Effector memory CD8-positive, alpha-beta T cell (primary cell): ENCODE measurements at regions not wholly inside any gene's neighbourhood (a gene's known extent, or its start where the extent isn't known, plus 50 kb on each side); places are given as distances from the start of the nearest gene placed in this dataset.

Experiments used
- ATAC-seq: fragments of 150-1000 bp; cut with Tn5 transposase; replicated peaks from 2 replicates; pipeline ENCODE4 v1.10.0; 2021; ENCODE audit warnings: mild to moderate bottlenecking, moderate library complexity
- DNase-seq, 3 experiments: peaks; one replicate each; pipeline ENCODE4 v3.0.0; 2021
- H3K27ac Mint-ChIP-seq, 2 donors: one replicate each; pipeline ENCODE4 v1.8.0; 2022; ENCODE audit warnings: mild to moderate bottlenecking in 2 of 2, mixed read lengths in 2 of 2, moderate library complexity in 2 of 2
- H3K27me3 Mint-ChIP-seq, 2 donors: one replicate each; pipeline ENCODE4 v1.8.0; 2022; ENCODE audit warnings: mixed read lengths in 2 of 2
- H3K36me3 Mint-ChIP-seq: one replicate; pipeline ENCODE4 v1.8.0; 2022; ENCODE audit warnings: mild to moderate bottlenecking, moderate library complexity, mixed read lengths; ENCODE audit not compliant: insufficient read depth
- H3K4me1 Mint-ChIP-seq, 2 donors: one replicate each; pipeline ENCODE4 v1.8.0; 2022; ENCODE audit warnings: low read depth in 2 of 2, mixed read lengths in 2 of 2
- H3K4me3 Mint-ChIP-seq, 2 donors: one replicate each; pipeline ENCODE4 v1.8.0; 2022; ENCODE audit warnings: mild to moderate bottlenecking in 2 of 2, mixed read lengths in 2 of 2, moderate library complexity in 2 of 2
- H3K9me3 Mint-ChIP-seq, 2 donors: one replicate each; pipeline ENCODE4 v1.8.0; 2022; ENCODE audit warnings: mixed read lengths in 2 of 2

DNA sequence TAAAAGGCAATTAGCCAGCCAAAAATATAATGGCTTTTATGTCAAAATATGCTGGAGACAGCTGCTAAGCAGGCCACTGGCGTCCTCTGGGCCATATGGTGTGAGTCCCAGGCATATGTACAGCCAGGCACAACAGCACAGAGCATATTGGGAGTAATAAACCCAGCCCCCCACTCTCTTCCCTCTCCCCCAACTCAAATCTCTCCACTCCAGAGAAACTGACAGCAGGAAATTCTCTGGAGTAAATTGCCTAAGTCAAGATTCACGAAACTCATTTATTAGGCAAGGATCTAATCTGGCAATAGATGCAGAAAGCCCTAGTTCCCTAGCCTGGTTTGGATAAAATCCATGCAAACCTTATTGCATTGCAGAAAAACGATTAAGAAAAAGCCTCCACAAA, 147.9 kb upstream of the SEL1L start:
- Mint-ChIP-seq H3K27me3 (peaks cover 8 to 14% of the 10 kb centered on the region in 2 donors), H3K36me3 (no peaks in the 10 kb centered on the region), H3K9me3 (peaks cover 0 to 4% of the 10 kb centered on the region in 2 donors), H3K4me3 (no peak overlapping the region), H3K27ac (no peak overlapping the region), H3K4me1 (no peaks in the 10 kb centered on the region)
- DNase-seq (no peak), ATAC-seq (no peak)

DNA sequence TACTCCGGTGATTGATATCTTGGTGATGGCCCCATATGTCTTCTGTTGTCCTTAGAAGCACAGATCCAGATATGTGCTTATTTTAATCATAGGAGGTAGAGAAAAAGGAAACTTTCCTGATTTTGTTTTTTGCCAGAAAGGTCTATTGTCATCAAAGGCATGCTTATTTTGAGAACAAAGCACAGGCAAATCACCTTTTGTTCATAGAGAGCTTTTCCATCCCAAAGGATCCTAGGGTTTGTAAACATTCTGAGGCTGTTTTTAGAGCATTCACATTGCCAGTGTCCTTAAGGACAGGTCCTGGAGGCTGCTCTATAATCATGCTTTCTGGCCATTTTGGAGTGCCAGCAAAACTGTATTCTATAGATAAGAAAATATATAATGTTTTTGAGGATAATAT, 148.5 kb upstream of the SEL1L start:
- Mint-ChIP-seq H3K27me3 (peaks cover 8 to 14% of the 10 kb centered on the region in 2 donors), H3K4me1 (no peaks in the 10 kb centered on the region), H3K9me3 (peaks cover 0 to 4% of the 10 kb centered on the region in 2 donors), H3K27ac (no peak overlapping the region), H3K4me3 (no peak overlapping the region), H3K36me3 (no peaks in the 10 kb centered on the region)
- ATAC-seq (no peak), DNase-seq (no peak)

DNA sequence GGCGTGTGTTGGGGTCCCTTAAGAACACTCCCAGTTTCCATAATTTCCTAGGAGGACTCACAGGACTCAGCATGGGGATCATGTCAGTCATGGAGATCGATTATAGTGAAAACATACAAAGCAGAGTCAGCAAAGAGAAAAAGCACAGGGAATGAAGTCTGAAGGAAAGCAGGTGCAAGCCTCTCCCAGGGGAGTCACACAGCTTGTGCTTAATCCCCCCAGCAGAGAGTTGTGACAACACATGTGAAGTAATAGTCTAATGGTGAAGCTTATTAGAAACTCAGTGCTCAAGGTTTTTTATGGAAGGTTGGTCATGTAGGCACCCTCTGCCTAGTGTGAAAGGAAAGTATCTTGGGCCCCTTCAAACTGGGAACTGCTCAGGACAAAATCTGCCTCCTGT, 149.0 kb upstream of the SEL1L start:
- Mint-ChIP-seq H3K27ac (no peak overlapping the region), H3K4me1 (no peaks in the 10 kb centered on the region), H3K27me3 (peaks cover 8 to 14% of the 10 kb centered on the region in 2 donors), H3K4me3 (no peak overlapping the region), H3K36me3 (no peaks in the 10 kb centered on the region), H3K9me3 (peaks cover 0 to 4% of the 10 kb centered on the region in 2 donors)
- ATAC-seq (no peak), DNase-seq (no peak)

DNA sequence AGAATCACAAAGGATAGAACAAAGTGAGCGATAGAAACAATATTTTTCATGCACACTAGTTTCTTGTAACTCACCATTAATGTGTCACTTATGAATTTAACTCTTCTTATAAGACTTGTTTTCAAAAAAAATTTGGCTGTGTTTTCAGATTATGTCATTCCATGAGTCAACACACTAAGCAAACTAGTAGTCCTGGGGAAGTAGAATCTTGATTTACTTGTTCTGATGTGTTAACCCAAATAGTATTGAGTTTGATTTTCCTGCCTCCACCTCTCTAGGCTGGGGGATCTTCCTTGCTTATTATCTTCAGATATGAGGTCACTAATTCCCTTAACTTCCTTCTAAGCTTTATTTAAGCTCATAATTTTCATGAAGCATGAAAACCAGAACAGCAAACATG, 151.0 kb upstream of the SEL1L start:
- no peak overlapping the region for H3K4me3 Mint-ChIP-seq
- H3K27me3 Mint-ChIP-seq: peaks cover 8 to 14% of the 10 kb centered on the region in 2 donors
- no peaks in the 10 kb centered on the region for H3K4me1 Mint-ChIP-seq
- ATAC-seq (no peak), DNase-seq (no peak)
- no peak overlapping the region for H3K27ac Mint-ChIP-seq
- H3K36me3 Mint-ChIP-seq: no peaks in the 10 kb centered on the region
- peaks cover 0 to 1% of the 10 kb centered on the region in 2 donors for H3K9me3 Mint-ChIP-seq

DNA sequence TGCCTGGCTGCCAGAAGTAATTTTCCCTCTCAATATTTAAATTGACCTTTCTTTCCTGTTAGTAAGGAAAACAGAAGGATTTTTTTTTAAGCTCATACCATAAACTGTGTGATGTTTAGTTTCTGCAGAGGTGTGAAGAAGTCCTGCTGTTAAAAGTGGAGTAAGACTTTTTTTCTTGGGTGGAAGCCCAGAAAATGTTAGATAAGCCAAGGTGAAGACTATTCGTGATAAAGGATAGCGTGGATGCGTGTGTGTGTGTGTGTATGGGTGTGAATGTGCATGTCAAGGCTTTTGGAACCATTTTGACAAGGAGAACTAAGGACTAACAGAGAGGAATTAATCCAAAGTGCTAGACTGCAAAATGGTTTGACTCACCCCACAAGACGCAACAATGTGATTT, 152.9 kb upstream of the SEL1L start:
- Mint-ChIP-seq H3K27ac (no peak overlapping the region), H3K9me3 (no peaks in the 10 kb centered on the region), H3K36me3 (no peaks in the 10 kb centered on the region)

DNA sequence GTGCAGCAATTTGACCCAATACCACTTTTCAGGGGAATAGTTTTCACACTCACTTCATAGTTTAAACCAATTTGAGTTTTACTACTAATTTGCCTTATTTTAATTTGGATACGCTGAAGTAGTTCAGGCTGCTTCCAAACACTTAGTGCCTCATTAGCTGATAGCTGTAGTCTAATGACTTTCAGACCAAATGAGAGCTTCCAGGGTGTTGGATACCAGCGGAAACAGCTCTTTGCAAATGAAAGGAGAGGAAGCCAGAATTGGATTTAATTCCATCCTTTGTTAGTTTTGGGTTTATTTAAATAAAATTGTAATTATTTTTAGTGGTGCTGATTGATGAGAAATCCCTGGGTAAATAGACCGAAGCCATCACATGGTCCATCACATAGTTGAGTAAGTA, 158.3 kb upstream of the SEL1L start:
- H3K9me3 Mint-ChIP-seq: no peaks in the 10 kb centered on the region
- no peak overlapping the region for H3K27ac Mint-ChIP-seq
- H3K27me3 Mint-ChIP-seq: no peaks in the 10 kb centered on the region
- no peaks in the 10 kb centered on the region for H3K4me1 Mint-ChIP-seq
- no peak for ATAC-seq
- H3K4me3 Mint-ChIP-seq: no peak overlapping the region
- no peak for DNase-seq
- no peaks in the 10 kb centered on the region for H3K36me3 Mint-ChIP-seq

More for the DNA sequence above, 152.9 kb upstream of the SEL1L start:
- DNase-seq (no peak), ATAC-seq (no peak)
- H3K27me3 Mint-ChIP-seq: peaks cover 5 to 6% of the 10 kb centered on the region in 2 donors
- H3K4me1 Mint-ChIP-seq: no peaks in the 10 kb centered on the region
- no peak overlapping the region for H3K4me3 Mint-ChIP-seq

DNA sequence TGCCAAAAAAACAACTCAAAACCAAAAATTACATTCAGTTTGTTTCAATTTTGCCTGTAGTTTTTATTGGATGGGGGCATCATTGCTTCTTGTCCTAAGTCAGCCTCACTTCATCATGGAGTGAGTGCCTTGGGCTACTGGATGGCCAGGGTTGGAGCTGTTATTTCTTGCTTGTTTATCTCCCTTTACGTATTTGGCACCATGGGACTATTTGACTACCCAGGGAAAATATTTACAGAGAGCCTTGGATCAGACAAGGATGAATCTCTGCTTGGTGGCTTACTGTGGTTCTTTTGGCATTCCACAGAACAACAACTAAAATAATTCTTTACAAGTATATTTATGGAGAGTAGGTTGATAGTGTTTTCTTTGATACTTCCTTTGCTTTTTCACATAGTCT, 160.8 kb upstream of the SEL1L start:
- no peaks in the 10 kb centered on the region for H3K36me3 Mint-ChIP-seq
- ATAC-seq (no peak), DNase-seq (no peak)
- H3K4me1 Mint-ChIP-seq: no peaks in the 10 kb centered on the region
- H3K4me3 Mint-ChIP-seq: no peak overlapping the region
- no peaks in the 10 kb centered on the region for H3K27me3 Mint-ChIP-seq
- no peak overlapping the region for H3K27ac Mint-ChIP-seq
- H3K9me3 Mint-ChIP-seq: no peaks in the 10 kb centered on the region

DNA sequence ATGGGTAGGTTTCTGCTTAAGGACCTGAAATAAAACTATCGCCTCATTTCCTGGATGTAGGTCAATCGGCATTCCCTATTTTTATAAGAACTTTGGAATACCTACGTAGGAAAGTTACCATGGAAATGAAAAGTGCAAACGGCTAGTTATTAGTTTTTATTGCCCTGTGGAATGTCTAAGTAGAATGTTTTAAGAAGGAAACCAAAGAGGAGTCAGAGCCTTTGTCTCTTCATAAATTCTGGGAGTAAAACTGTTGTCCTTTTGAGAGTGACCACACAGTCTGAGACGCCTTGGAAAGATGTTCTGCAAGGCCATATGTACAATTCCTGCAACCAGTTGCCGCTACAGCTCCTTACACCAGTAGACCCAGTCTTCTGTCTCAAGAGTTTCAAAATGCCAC, 176.0 kb upstream of the SEL1L start:
- no peak overlapping the region for H3K27ac Mint-ChIP-seq
- H3K4me1 Mint-ChIP-seq: no peaks in the 10 kb centered on the region
- H3K9me3 Mint-ChIP-seq: peaks cover 0 to 1% of the 10 kb centered on the region in 2 donors
- H3K4me3 Mint-ChIP-seq: no peak overlapping the region
- ATAC-seq (no peak), DNase-seq (no peak)
- H3K27me3 Mint-ChIP-seq: no peaks in the 10 kb centered on the region
- no peaks in the 10 kb centered on the region for H3K36me3 Mint-ChIP-seq

DNA sequence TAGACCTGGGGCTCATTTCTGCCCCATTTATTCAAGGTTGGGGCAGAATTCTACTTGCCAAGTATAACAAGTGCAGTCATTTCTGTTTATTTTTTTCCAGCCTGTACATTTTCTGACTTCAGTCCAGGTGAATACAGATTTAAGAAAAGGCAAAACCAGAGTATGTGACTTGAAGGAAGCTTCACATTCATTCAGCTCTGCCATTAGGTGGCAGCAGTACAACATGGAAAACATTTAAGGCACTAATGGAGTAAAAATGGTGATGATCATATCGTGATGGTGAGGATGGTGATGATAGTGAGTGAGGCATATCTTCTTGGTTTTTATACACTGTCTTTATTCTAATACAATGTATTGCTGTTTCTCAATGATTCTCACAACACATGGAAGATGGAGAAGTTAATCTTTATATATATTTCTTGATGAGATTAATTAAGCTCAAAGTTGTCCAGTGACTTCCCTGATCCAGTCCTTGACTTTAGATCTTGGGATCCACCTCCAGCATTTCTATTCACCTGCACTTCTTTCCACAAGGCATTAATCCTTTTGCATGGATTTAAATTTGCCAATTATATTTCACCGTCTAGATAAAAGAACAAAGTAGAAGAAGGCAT, 176.7 kb upstream of the SEL1L start:
- no peak overlapping the region for H3K4me3 Mint-ChIP-seq
- no peak for DNase-seq
- H3K36me3 Mint-ChIP-seq: no peaks in the 10 kb centered on the region
- no peak overlapping the region for H3K27ac Mint-ChIP-seq
- H3K27me3 Mint-ChIP-seq: no peaks in the 10 kb centered on the region
- no peak for ATAC-seq
- no peaks in the 10 kb centered on the region for H3K4me1 Mint-ChIP-seq
- H3K9me3 Mint-ChIP-seq: peaks cover 0 to 1% of the 10 kb centered on the region in 2 donors

DNA sequence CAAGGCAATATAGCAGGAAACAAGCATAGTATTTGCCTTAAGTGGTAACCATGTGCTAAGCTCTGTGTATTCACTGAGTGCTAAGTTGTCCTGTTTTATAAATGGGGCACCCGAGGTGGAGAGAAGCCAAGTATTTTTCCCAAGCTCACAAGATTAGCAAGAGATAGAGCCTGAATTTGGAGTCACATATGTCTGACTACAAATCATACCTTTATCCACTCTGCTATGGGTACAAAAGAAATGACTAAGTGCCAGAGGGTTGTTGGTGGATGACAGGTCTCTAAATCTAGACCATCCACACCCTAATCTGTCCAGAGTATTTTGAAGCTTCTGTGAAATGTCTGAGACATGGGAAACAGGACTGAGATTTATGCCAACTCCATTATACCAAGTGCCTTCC, 182.1 kb upstream of the SEL1L start:
- Mint-ChIP-seq H3K9me3 (peaks cover 0 to 1% of the 10 kb centered on the region in 2 donors), H3K36me3 (no peaks in the 10 kb centered on the region), H3K27me3 (no peaks in the 10 kb centered on the region), H3K4me1 (no peaks in the 10 kb centered on the region), H3K4me3 (no peak overlapping the region), H3K27ac (no peak overlapping the region)
- ATAC-seq (no peak), DNase-seq (no peak)

DNA sequence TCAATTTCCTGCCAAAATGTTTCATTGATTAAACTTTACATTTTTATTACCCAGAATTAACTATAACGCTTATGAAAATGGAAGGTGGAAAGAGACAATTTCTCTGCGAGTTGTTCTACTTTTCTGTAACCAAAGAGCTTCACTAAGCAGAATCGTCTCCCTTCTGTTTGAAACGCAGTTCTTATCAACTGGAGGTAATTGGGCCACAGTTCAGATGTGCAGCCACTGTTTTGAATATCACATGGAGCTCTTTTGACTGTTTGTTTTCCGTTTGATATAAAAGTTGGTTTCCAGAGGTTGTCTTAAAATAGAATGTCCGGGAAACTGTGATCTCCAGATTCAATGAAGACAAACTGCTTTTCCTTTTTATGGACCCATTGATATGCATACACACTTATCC, 183.3 kb upstream of the SEL1L start:
- Mint-ChIP-seq H3K9me3 (peaks cover 0 to 1% of the 10 kb centered on the region in 2 donors), H3K4me3 (no peak overlapping the region), H3K4me1 (no peaks in the 10 kb centered on the region), H3K36me3 (no peaks in the 10 kb centered on the region), H3K27me3 (no peaks in the 10 kb centered on the region), H3K27ac (no peak overlapping the region)
- no peak for DNase-seq
- no peak for ATAC-seq

DNA sequence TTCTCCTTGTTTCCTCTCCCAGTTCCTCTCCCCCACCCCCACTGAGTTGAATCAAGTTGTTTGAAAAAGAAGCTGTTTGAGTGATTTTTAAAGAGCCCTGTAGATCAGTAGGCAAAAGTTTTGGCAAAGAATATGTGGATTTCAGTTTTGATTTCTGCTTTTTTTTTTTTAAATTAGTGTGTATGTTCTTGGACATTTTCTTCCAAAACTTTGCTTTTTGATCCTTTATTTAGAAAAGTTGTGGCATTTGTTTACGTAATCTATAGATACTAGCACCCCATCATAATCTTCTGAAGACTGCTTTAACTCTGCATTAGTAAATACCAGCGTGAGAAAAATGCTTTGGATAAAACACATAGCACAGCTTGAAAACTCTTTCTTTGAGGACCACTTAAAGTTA, 190.3 kb upstream of the SEL1L start:
- Mint-ChIP-seq H3K4me3 (no peak overlapping the region), H3K9me3 (peaks cover 0 to 4% of the 10 kb centered on the region in 2 donors), H3K27ac (no peak overlapping the region), H3K36me3 (no peaks in the 10 kb centered on the region), H3K27me3 (no peaks in the 10 kb centered on the region), H3K4me1 (no peaks in the 10 kb centered on the region)
- ATAC-seq (no peak), DNase-seq (no peak)

DNA sequence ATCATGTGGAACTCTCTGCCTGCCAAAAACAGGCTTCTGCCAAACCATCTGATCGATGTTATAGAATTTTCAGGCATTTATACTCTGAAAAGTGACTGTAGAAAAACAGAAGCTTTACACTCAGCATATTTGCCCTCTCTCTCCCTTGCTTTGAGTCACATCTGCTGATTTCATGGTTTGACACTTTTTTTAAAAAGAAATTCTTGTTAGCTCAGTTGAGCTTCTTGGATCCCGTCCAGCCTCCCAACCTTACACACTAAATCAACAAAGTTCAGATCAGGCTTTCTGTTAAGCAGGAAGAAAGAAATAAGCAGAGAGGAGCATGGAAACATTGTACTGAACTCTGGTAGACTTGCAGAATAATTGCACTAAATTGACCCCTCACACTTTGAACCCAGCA, 193.6 kb upstream of the SEL1L start:
- ATAC-seq (no peak), DNase-seq (no peak)
- no peaks in the 10 kb centered on the region for H3K36me3 Mint-ChIP-seq
- H3K27me3 Mint-ChIP-seq: no peaks in the 10 kb centered on the region
- H3K4me1 Mint-ChIP-seq: no peaks in the 10 kb centered on the region
- H3K27ac Mint-ChIP-seq: no peak overlapping the region
- no peak overlapping the region for H3K4me3 Mint-ChIP-seq
- peaks cover 0 to 4% of the 10 kb centered on the region in 2 donors for H3K9me3 Mint-ChIP-seq

DNA sequence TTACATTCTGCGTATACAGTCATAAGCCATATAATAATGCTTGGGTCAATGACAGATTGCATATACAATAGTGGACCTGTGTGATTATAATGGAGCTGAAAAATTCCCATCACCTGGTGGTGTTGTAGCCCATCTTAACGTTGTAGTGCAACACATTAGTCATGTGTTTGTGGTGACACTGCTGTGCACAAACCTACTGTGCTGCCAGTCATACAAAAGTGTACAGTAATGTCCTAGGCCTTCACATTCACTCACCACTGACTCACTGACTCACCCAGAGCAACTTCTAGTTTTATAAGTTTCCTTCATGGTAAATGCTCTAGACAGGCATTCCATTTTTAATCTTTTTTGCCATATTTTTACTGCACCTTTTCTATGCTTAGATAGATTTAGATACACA, 194.8 kb upstream of the SEL1L start:
- DNase-seq (no peak), ATAC-seq (no peak)
- Mint-ChIP-seq H3K27ac (no peak overlapping the region), H3K9me3 (peaks cover 0 to 4% of the 10 kb centered on the region in 2 donors), H3K4me3 (no peak overlapping the region), H3K36me3 (no peaks in the 10 kb centered on the region), H3K4me1 (no peaks in the 10 kb centered on the region), H3K27me3 (no peaks in the 10 kb centered on the region)

DNA sequence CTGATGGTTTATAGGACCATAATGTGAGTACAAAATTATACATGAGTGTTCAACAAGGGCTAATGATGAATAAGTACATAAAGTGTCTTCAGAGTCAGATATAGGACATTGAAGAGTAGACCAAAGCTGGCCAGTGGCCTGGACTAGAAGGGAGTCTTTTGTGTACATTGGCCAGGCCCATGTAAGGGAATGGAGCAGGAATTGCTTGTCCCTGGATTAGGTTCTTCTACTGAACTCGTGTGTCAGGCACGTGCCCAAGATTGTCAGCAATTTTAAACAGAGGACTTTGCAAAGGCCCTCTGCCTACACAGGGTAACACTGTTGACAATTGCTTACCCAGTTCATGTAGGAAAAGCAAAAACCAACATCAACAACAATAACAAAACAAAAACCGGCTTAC, 196.0 kb upstream of the SEL1L start:
- ATAC-seq: no peak
- H3K9me3 Mint-ChIP-seq: peaks cover 0 to 4% of the 10 kb centered on the region in 2 donors
- H3K4me1 Mint-ChIP-seq: no peaks in the 10 kb centered on the region
- DNase-seq: no peak
- H3K27me3 Mint-ChIP-seq: no peaks in the 10 kb centered on the region
- no peak overlapping the region for H3K4me3 Mint-ChIP-seq
- no peaks in the 10 kb centered on the region for H3K36me3 Mint-ChIP-seq
- no peak overlapping the region for H3K27ac Mint-ChIP-seq
